Endodermal cell (in vitro differentiated cells): ENCODE measurements at regions not wholly inside any gene's neighbourhood (a gene's known extent, or its start where the extent isn't known, plus 50 kb on each side); places are given as distances from the start of the nearest gene placed in this dataset.
A peak's percentile ranks its signal among the peaks of the same experiment; 100 is the strongest.

Experiments
- DNase-seq: peaks from one replicate; pipeline ENCODE4 v3.0.0-alpha.2; 2017
- H3K27ac ChIP-seq: 2 replicates; pipeline ENCODE4 v1.5.1; 2013; ENCODE audit warnings: mild to moderate bottlenecking, low read depth, low read length, moderate library complexity
- H3K27me3 ChIP-seq: 2 replicates; pipeline ENCODE4 v1.6.1; 2013; ENCODE audit warnings: mild to moderate bottlenecking, low read length, moderate library complexity; ENCODE audit not compliant: insufficient read depth, control insufficient read depth, poor library complexity, severe bottlenecking
- H3K36me3 ChIP-seq: 2 replicates; pipeline ENCODE4 v1.7.0; 2013; ENCODE audit warnings: mild to moderate bottlenecking, low read length, moderate library complexity; ENCODE audit not compliant: control insufficient read depth, insufficient read depth
- H3K4me1 ChIP-seq: one replicate; pipeline ENCODE4 v1.7.0; 2013; ENCODE audit warnings: low read length; ENCODE audit not compliant: control insufficient read depth, insufficient read depth
- H3K4me3 ChIP-seq: 2 replicates; pipeline ENCODE4 v1.5.1; 2013; ENCODE audit warnings: mild to moderate bottlenecking, low read length, moderate library complexity
- H3K9ac ChIP-seq: 2 replicates; pipeline ENCODE4 v1.6.1; 2013; ENCODE audit warnings: mild to moderate bottlenecking, low read length, moderate library complexity; ENCODE audit not compliant: poor library complexity, severe bottlenecking; ENCODE audit errors: extremely low read depth
- H3K9me3 ChIP-seq: 2 replicates; pipeline ENCODE4 v1.6.1; 2013; ENCODE audit warnings: mild to moderate bottlenecking, low read length, moderate library complexity; ENCODE audit not compliant: control insufficient read depth
- H3K27ac Mint-ChIP-seq: 2 replicates; pipeline ENCODE4 v1.8.0; 2020; ENCODE audit warnings: mixed read lengths
- H3K27me3 Mint-ChIP-seq: 2 replicates; pipeline ENCODE4 v1.8.0; 2021; ENCODE audit warnings: mild to moderate bottlenecking, mixed read lengths; ENCODE audit not compliant: insufficient read depth
- H3K36me3 Mint-ChIP-seq: 2 replicates; pipeline ENCODE4 v1.8.0; 2020; ENCODE audit warnings: low read depth, mixed read lengths
- H3K4me1 Mint-ChIP-seq: 2 replicates; pipeline ENCODE4 v1.8.0; 2020; ENCODE audit warnings: mixed read lengths
- H3K4me3 Mint-ChIP-seq: 2 replicates; pipeline ENCODE4 v1.8.0; 2020; ENCODE audit warnings: mild to moderate bottlenecking, moderate library complexity, mixed read lengths
- H3K9me3 Mint-ChIP-seq: 2 replicates; pipeline ENCODE4 v1.8.0; 2020; ENCODE audit warnings: mild to moderate bottlenecking, mixed read lengths
- WGBS, 2 experiments: methylation state at CpG; one replicate each; pipeline versions ENCODE4 v1.1.5 to v1.1.7; 2013; ENCODE audit warnings: missing lambda C conversion rate in 2 of 2, mixed read lengths in 1 of 2; ENCODE audit not compliant: insufficient coverage in 1 of 2, insufficient read length in 1 of 2; 5-methylcytosine and 5-hydroxymethylcytosine counted together
- TF ChIP-seq, protein P1 (sequence below): fragments of 200-600 bp; sonication (generic); conservative IDR thresholded peaks from 2 replicates; pipeline ENCODE4 v1.5.0; 2021; ENCODE audit warnings: antibody characterized with exemption, mild to moderate bottlenecking

GRCh38 chr16:56011808-56012481 is 136.8 kb upstream of the CES5A start:
- Mint-ChIP-seq H3K36me3 (no peaks in the 10 kb centered on the region), H3K27ac (no peak overlapping the region), H3K4me1 (peaks cover 11% of the 10 kb centered on the region), H3K4me3 (no peak overlapping the region), H3K9me3 (no peaks in the 10 kb centered on the region), H3K27me3 (peaks cover 74% of the 10 kb centered on the region)
- 71% methylated on average over 3 of the region's 3 CpGs; no CpG with 5 or more reads in 1 of the 2 experiments for WGBS, 2 experiments
- Histone ChIP-seq H3K9me3 (no peaks in the 10 kb centered on the region), H3K4me3 (no peak overlapping the region), H3K27ac (no peak overlapping the region), H3K36me3 (no peaks in the 10 kb centered on the region), H3K4me1 (peaks cover 4% of the 10 kb centered on the region), H3K9ac (no peak overlapping the region), H3K27me3 (peaks cover 71% of the 10 kb centered on the region)
- DNase-seq = no peak
- TF ChIP-seq, protein P1, sequence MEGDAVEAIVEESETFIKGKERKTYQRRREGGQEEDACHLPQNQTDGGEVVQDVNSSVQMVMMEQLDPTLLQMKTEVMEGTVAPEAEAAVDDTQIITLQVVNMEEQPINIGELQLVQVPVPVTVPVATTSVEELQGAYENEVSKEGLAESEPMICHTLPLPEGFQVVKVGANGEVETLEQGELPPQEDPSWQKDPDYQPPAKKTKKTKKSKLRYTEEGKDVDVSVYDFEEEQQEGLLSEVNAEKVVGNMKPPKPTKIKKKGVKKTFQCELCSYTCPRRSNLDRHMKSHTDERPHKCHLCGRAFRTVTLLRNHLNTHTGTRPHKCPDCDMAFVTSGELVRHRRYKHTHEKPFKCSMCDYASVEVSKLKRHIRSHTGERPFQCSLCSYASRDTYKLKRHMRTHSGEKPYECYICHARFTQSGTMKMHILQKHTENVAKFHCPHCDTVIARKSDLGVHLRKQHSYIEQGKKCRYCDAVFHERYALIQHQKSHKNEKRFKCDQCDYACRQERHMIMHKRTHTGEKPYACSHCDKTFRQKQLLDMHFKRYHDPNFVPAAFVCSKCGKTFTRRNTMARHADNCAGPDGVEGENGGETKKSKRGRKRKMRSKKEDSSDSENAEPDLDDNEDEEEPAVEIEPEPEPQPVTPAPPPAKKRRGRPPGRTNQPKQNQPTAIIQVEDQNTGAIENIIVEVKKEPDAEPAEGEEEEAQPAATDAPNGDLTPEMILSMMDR = no peak

- H3K27ac ChIP-seq = no peak overlapping the region
- H3K27me3 Mint-ChIP-seq = peaks cover 53% of the 10 kb centered on the region
- peaks cover 1% of the 10 kb centered on the region for H3K9me3 Mint-ChIP-seq
- H3K27me3 ChIP-seq = peaks cover 19% of the 10 kb centered on the region
- H3K36me3 Mint-ChIP-seq = no peaks in the 10 kb centered on the region
- H3K36me3 ChIP-seq = no peaks in the 10 kb centered on the region
- 67% methylated on average over 1 of the region's 1 CpG; no CpG with 5 or more reads in 1 of the 2 experiments for WGBS, 2 experiments
- no peak overlapping the region for H3K9ac ChIP-seq
- H3K4me1 ChIP-seq = peaks cover 10% of the 10 kb centered on the region
- no peak overlapping the region for H3K4me3 Mint-ChIP-seq
- TF ChIP-seq, protein P1 = peak; percentile 50
- no peak overlapping the region for H3K4me3 ChIP-seq
- DNase-seq = no peak
- peaks cover 16% of the 10 kb centered on the region for H3K4me1 Mint-ChIP-seq
- H3K9me3 ChIP-seq = no peaks in the 10 kb centered on the region
- no peak overlapping the region for H3K27ac Mint-ChIP-seq
Measured at GRCh38 chr16:56005958-56006357, 130.8 kb upstream of the CES5A start.

DNA sequence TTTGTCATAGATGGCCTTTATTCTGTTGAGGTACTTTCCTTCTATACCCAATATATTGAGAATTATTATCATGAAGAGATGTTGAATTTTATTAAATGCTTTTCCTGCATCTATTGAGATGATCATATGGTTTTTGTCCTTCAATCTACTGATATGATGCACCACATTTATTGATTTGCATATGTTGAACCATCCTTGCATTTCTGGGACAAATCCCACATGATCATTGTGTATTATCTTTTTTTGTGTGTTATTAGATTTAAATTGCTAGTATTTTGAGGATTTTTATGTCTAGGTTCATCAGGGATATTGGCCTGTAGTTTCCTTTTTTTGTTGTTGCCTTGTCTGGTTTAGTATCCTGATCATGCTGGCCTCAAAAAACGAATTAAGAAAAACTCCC is 124.5 kb upstream of the CES5A start:
- Mint-ChIP-seq H3K9me3 (peaks cover 20% of the 10 kb centered on the region), H3K36me3 (peaks cover 2% of the 10 kb centered on the region), H3K27ac (no peak overlapping the region), H3K4me3 (no peak overlapping the region), H3K27me3 (peaks cover 19% of the 10 kb centered on the region), H3K4me1 (peaks cover 13% of the 10 kb centered on the region)
- H3K4me3 ChIP-seq = no peak overlapping the region
- DNase-seq = no peak
- no peak overlapping the region for H3K9ac ChIP-seq
- no peaks in the 10 kb centered on the region for H3K36me3 ChIP-seq
- no peak overlapping the region for H3K27ac ChIP-seq
- H3K9me3 ChIP-seq = peaks cover 19% of the 10 kb centered on the region
- H3K27me3 ChIP-seq = no peaks in the 10 kb centered on the region
- WGBS, 2 experiments = 40% methylated on average over 1 of the region's 1 CpG; no CpG with 5 or more reads in 1 of the 2 experiments
- TF ChIP-seq, protein P1 = no peak
- H3K4me1 ChIP-seq = peaks cover 5% of the 10 kb centered on the region
